RWPE2 (cell line): ENCODE measurements at regions not wholly inside any gene's neighbourhood (a gene's known extent, or its start where the extent isn't known, plus 50 kb on each side); places are given as distances from the start of the nearest gene placed in this dataset.

Experiments
- ATAC-seq: fragments of 200-7000 bp; cut with Tn5 transposase; 3 replicates; pipeline ENCODE4 v1.9.1; 2021; ENCODE audit warnings: low read depth
- DNase-seq: peaks from one replicate; pipeline ENCODE4 v3.0.0-alpha.2; 2020; ENCODE audit warnings: low spot score
- H3K27ac ChIP-seq: fragments of 450-650 bp; 2 replicates; pipeline ENCODE4 v1.5.1; 2017; ENCODE audit warnings: mild to moderate bottlenecking; ENCODE audit not compliant: poor library complexity, severe bottlenecking
- H3K27me3 ChIP-seq: fragments of 250-450 bp; sonication (Bioruptor Pico); 2 replicates; pipeline ENCODE4 v1.5.1; 2021; ENCODE audit warnings: mild to moderate bottlenecking, moderate library complexity; ENCODE audit not compliant: insufficient read depth, poor library complexity, severe bottlenecking
- H3K36me3 ChIP-seq: fragments of 250-450 bp; sonication (Bioruptor Pico); 2 replicates; pipeline ENCODE4 v1.5.1; 2020; ENCODE audit warnings: low read depth, mild to moderate bottlenecking, moderate library complexity
- H3K4me1 ChIP-seq: fragments of 250-450 bp; sonication (Bioruptor Pico); 2 replicates; pipeline ENCODE4 v1.5.1; 2021; ENCODE audit warnings: mild to moderate bottlenecking, moderate library complexity; ENCODE audit not compliant: insufficient read depth, poor library complexity, severe bottlenecking
- H3K4me3 ChIP-seq: fragments of 250-450 bp; sonication (Bioruptor Pico); 2 replicates; pipeline ENCODE4 v1.5.1; 2021; ENCODE audit warnings: mild to moderate bottlenecking, moderate library complexity; ENCODE audit not compliant: severe bottlenecking
- H3K9me3 ChIP-seq: fragments of 250-450 bp; sonication (Bioruptor Pico); 2 replicates; pipeline ENCODE4 v1.5.1; 2021; ENCODE audit warnings: mild to moderate bottlenecking, moderate library complexity; ENCODE audit not compliant: severe bottlenecking
- CTCF ChIP-seq: fragments of 450-650 bp; IDR thresholded peaks from one replicate; pipeline ENCODE4 v1.5.1; 2017; ENCODE audit warnings: mild to moderate bottlenecking, moderate library complexity; ENCODE audit not compliant: poor library complexity, severe bottlenecking

- Histone ChIP-seq H3K4me3 (no peak overlapping the region), H3K27ac (no peak overlapping the region), H3K4me1 (peaks cover 10% of the 10 kb centered on the region), H3K36me3 (no peaks in the 10 kb centered on the region), H3K27me3 (peaks cover 24% of the 10 kb centered on the region), H3K9me3 (no peaks in the 10 kb centered on the region)
- no peak for TF ChIP-seq CTCF
- ATAC-seq (no peak), DNase-seq (no peak)
These were observed 197.0 kb downstream of the TRIM27 start for GRCh38 chr6:28726569-28727309.

DNA sequence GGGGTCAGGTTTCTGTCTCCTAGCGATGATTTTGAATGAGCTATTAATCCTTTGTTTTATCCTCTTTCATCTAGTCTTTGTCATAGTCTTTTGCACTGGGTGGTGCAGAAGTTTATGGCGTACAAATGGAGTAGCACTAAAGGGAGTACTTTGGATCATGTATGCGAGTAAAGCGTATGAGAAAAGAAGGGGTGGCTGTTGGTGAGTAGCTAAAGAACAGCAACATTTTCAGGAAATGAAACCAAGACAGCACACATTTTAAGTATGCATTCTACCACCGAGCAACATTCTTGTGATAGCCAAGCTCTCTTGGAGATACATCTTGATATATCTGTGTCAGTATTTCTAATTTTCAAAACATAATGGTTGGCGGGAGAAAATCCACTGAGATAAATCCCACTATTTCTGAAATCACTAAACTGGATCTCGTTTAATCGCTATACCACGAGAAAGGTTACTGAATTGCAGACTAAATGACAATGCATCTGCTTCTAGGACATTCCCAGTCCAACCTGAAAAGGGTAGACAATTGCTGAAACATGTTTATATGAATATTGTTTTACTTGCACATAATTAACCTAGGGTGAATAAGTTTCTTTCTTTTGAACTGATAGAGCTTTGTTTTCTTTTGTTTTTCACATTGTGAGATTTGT, 196.1 kb downstream of the TRIM27 start:
- no peak overlapping the region for H3K27ac ChIP-seq
- ATAC-seq (no peak), DNase-seq (no peak)
- peaks cover 25% of the 10 kb centered on the region for H3K27me3 ChIP-seq
- no peak for TF ChIP-seq CTCF
- H3K4me3 ChIP-seq = peak overlapping the region; percentile 47
- no peaks in the 10 kb centered on the region for H3K36me3 ChIP-seq
- H3K4me1 ChIP-seq = peaks cover 10% of the 10 kb centered on the region
- H3K9me3 ChIP-seq = no peaks in the 10 kb centered on the region

DNA sequence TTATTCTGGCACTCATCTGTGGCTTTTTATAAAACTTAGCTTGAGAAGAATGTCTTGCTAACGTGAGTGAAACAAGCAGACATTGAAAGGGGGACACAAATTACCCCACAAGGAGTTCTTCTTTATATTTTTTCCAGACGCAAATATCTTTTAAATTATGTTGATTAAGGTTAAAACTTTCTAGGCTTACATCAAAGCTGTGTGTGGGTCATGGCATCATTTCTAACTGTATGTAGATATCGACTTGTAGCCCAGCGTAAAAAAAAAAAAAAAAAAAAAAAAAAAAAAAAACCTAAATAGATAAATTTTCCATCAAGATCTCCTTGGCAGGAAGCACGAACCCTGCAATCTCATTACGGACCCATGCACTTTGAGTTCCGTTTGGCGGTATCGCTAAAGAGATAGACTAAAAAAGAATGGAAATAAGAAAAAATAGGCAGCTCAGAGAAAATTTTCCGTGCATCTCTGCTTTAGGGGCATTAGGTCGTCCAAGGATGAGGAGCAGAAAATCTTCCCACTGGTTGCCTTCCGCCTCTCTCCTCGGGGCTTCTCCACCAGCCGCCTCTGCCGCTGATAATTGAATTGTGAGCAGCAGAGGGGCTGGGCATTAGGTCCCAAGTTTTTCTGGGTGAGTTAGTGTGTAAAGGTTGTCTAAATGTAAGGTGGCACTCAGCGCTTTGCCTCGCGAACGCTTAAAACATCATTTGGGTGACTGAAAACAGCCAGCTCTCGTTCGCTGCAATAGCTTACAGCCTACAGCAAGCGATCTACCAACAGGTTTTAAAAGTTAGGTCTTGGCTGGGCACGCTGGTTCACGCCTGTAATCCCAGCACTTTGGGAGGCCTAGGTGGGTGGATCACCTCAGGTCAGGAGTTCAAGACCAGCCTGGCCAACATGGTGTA, 194.0 kb downstream of the TRIM27 start:
- H3K27me3 ChIP-seq = peaks cover 40% of the 10 kb centered on the region
- DNase-seq = no peak
- peak overlapping the region; percentile 47 for H3K4me3 ChIP-seq
- no peaks in the 10 kb centered on the region for H3K9me3 ChIP-seq
- ATAC-seq = no peak
- no peaks in the 10 kb centered on the region for H3K36me3 ChIP-seq
- TF ChIP-seq CTCF = no peak
- peaks cover 10% of the 10 kb centered on the region for H3K4me1 ChIP-seq
- H3K27ac ChIP-seq = no peak overlapping the region

DNA sequence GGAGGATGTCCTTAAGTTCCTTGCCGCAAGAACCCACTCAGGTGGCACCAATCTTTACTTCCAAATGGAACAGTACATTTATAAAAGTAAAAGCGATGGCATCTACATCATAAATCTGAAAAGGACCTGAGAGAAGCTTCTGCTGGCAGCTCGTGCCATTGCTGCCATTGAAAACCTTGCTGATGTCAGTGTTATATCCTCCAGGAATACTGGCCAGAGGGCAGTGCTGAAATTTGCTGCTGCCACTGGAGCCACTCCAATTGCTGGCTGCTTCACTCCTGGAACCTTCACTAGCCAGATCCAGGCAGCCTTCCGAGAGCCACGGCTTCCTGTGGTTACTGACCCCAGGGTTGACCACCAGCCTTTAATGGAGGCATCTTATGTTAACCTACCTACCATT, 191.7 kb downstream of the TRIM27 start:
- Histone ChIP-seq H3K36me3 (no peaks in the 10 kb centered on the region), H3K27ac (no peak overlapping the region), H3K9me3 (no peaks in the 10 kb centered on the region), H3K4me1 (peaks cover 10% of the 10 kb centered on the region), H3K4me3 (no peak overlapping the region), H3K27me3 (peaks cover 62% of the 10 kb centered on the region)
- no peak for TF ChIP-seq CTCF
- ATAC-seq = no peak
- DNase-seq = no peak
